ENCODE measurements at regions not wholly inside any gene's neighbourhood (a gene's known extent, or its start where the extent isn't known, plus 50 kb on each side); places are given as distances from the start of the nearest gene placed in this dataset.

DNA sequence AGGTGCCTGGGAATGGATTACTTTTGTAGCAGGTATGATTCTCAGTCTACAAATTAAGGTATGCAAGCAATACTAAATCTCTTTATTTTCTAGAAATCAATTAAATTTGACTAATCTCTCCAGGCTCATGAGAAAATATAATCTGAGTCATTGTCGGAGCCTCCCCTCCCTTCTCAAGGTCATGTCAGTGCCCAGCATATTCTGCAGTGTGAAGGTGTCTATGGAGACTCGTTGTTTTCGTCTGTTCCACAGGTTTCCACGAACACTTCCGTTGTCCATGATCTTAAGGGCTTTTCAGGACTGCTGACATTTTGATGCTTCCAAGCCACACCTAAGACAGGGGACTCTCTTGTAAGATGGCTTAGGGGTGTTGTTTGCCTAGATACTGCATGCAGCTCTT lies 56.6 kb upstream of the SCOC start:
- DNase-seq = no peak

GRCh38 chr4:140315970-140316369 lies 57.5 kb upstream of the SCOC start:
- no peak for DNase-seq

- DNase-seq = no peak
Observed at GRCh38 chr4:140315438-140315837, 58.0 kb upstream of the SCOC start.

- DNase-seq = no peak
Observed at GRCh38 chr4:140315019-140315418, 58.4 kb upstream of the SCOC start.

DNA sequence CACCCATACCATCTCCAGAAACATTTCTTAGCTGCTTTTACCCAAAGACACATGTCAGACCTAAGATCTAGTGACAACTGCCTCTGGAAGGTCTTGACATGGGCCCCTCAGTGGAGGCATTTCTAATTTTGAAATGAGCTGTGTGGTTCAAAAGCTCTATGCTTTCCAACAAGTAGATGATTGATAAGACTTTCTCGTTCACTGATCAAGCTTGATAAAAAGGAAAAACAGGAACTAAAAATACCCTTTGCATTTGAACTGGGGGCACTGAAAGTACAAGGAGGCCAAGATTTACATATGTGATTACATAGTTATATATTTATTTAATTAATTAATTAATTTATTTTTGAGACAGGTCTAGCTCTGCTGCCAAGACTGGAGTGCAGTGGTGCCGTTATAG lies 61.3 kb upstream of the SCOC start:
- no peak for DNase-seq

- DNase-seq = no peak
Observed at GRCh38 chr4:140311257-140311835, 62.1 kb upstream of the SCOC start.

DNA sequence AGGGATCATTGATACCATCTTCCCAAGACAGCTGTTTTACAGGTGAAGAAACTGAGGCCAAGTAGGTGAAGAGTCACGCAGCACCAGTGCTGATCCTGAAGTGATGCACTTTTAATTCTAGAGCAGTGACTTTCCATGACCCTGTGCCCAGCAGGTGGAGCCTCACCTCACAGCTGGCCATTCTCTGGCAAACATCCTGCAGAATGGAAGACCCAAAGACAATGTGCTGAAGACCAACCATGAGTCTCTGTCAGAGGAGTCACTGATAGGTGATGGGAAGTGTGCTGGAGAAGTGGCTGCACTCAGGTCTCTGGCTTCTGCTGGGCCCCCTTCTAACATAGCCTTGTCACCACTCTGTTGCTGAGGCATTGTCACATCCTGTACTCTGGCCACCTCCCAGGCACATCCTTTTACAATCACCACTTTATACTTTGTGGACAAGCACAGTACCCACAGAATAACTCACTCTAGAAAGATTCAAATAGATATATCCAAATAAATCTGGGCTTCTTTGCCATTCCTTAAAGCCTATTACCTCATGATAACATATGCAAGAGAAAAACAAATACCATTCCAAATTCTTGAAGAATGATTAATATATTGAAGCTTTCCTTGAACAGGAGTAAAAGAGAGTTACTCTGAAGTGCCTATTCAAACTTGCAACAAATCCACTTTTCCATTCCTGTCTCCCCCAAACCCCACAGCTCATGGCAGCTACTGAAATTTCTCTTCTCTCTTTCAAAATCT lies 64.1 kb upstream of the SCOC start:
- DNase-seq = no peak

DNA sequence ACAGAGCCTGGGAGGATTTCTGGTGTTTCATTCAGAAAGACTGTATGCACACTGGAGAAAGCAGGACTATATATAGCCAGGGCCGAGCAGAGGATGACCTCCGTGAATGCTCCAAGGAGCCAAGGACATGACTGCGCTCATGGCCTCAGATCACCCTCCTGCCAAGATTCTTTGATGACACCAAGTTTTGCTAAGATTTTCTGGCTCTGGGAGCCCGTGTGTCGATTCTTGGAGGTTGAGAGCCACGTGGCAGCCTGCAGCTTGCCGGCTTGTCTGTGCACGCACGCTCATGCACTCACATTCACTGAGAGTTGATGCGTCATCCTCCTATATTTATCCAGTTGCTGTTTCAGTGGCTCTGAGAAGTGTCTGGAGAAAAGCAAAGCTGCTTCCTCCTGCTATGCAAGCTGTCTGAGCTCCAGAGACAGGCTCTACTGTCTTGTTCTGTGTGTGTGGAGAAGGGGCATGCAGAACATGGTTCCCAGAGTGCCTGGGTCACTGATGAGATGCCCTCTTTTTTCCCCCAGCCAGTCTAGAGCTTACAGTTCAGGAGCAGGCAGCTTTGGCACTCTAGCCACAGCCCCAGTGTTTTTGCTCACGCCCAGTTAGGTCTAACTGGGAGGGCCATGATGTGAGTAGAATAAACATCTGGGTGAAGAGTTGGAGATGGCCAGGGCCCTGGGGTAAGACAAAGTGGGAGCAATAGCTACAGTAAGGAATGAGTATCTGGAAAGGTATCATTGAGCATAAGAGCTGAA lies 64.9 kb upstream of the SCOC start:
- DNase-seq = no peak

DNA sequence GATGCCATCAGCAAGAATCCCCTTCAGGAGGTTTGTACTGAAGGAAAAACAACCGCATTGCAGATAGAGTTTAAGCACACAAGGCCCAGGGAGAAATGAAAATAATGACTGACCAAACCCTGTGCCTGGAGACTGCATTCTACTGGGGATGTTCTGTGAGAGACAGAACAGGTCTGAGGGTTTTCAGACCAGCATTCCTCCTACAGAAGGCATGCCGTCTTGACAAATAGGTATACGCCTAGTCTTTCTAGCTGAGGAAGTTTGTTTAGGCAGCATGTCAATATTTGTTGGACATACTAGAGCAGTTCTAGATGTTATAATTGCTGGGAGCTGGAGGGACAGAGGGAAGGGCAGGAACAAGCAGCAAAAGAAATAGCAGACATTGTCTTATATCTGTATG lies 68.4 kb upstream of the SCOC start:
- no peak for DNase-seq

- DNase-seq = no peak
Observed at GRCh38 chr4:140304346-140304745, 69.1 kb upstream of the SCOC start.

- DNase-seq = no peak
Observed at GRCh38 chr4:140302151-140302859, 71.1 kb upstream of the SCOC start.

GRCh38 chr4:140300271-140300970 lies 73.0 kb upstream of the SCOC start:
- no peak for DNase-seq

GRCh38 chr4:140298001-140298400 lies 75.4 kb upstream of the SCOC start:
- DNase-seq = no peak

- DNase-seq = no peak
Observed at GRCh38 chr4:140297221-140297570, 76.2 kb upstream of the SCOC start.

DNA sequence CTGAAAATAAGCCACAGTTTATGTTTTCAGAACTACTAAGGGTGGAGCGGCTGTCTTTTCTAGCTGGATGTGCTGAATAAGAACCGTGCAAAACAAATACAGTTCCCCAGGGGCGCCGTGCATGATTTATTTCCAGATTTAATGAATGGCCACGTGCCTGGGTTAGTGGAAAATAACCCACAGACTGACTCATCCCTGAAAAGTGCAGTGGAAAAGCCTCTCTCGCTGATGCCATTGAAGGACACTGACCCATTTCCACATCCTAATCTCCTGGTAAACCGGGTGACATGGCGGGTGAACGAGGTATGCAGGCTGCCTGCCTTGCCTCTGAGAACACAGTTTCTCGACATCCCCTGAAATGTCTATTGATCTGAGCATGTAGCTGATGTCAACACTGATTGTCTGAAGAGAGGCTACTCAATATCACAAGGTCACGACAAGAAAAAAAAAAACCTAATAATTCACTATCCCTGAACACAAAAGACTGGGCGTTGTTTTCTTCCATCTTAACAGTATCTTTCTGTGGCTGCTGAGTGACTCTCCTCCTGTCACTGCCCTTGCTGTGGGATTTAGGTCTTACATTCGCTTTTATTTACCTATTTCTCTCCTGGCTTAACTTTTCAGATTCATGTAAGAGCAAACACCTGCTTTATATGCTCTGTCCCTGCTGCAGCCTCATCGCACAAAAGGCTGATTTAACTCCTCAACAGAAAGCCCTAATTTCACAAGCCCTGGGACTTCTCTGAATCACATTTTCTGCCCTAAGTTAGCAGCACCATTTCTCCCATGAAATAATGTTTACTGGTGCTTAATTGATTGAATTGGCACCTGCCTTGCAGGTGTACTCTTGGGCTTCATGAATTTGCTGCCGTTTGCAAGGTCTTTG lies 76.9 kb upstream of the SCOC start:
- no peak for DNase-seq

DNA sequence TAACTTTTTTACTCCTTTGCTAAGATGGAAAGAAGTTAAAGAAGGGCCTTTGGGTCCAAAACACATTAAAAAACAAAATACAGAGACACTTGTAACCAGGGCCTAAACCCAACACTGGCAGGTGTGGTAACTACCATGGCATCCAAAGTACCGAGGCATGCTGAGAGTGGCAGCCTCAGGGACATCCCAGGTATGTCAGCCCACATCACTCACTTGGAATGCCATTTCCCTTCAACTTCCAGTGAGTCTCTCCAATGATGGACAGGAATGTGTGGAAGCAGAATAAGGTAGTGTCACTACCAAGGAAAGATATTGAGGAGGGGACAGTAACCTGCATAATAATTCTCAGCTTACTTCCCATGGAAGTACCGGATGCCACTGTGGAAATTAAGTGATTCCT lies 79.5 kb upstream of the SCOC start:
- no peak for DNase-seq

GRCh38 chr4:140291259-140291658 lies 82.2 kb upstream of the SCOC start:
- no peak for DNase-seq

DNA sequence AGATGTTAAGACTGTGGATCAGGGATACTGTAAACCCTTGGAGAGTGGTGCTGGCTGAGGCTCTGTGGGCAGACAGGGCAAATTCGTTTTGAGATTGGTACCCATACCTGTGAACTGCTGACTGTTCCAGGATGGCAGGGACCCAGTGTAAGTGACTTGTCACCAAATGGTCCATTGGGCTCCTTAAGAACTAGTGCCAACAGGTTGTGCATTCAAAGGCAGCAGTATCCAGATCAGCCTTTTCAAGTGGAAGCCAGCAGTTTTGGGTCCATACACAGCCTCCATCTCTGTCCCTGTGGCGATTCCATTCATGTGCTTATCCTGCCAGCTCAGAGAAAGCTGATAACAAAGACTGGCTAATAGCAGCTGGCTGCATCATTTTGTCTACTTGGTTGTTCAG lies 84.0 kb upstream of the SCOC start:
- DNase-seq = no peak

GRCh38 chr4:140286456-140286855 lies 87.0 kb upstream of the SCOC start:
- no peak for DNase-seq

DNA sequence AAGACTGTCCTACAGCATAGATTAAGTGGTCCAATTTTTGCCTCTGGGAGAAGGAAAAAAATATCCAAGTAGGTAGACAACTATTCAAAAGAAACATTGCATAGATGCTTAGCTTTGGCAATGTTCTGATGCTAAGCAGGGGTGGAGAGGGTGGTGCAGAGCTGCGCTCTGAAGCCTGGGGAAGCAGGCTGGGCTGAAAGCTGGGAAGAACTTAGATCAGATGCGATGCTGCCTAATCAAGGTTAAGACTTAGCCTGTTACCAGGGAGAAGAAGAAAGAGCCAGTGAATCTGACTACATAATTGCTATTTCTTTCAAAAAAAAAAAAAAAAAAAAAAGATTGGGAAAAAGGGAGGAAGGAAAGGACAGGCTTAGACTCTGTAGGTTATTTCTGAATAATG lies 89.0 kb upstream of the SCOC start:
- DNase-seq = no peak

DNA sequence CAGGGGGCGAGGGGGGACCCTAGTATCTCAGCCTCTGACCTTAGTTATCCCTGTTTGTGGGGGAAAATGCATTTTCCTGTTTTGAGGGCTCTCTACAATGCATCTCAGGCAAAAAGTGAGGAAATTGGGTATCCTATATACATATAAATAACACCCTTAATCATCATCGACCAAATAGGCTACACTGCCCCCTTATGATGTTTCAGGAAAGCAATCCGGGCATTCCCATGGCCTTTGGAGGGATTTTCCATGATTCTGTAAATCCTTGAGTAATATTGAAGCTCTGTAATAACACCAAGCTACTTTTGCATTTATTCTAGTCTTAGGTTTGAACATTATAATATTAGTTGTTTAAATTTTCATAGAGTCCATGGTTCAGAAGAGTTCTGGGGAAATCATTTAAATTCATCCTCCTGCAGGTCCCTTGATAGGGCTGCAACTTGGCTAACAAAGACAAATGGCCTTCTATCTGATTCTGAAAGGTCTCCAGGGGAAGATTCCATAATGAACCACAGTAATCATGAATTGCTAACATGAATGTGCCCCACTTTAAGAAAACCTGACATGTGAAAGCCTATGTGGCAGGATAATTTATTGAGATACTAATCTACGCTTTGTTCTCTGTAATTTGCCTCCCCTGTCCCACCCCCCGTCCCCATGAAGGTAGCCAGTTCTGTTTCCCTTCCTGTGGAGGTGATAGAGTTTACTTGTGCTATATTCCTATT lies 91.5 kb upstream of the SCOC start:
- DNase-seq = no peak

All from activated CD8-positive, alpha-beta memory T cell treated with anti-CD3 and anti-CD28 coated beads, Interleukin-2, amount 50 U/mL, for 4 hours (primary cell).